OCI-LY7 (cell line): ENCODE measurements at regions not wholly inside any gene's neighbourhood (a gene's known extent, or its start where the extent isn't known, plus 50 kb on each side); places are given as distances from the start of the nearest gene placed in this dataset.

Experiments
- EZH2phosphoT487 ChIP-seq: fragments of 200-600 bp; sonication (generic); IDR thresholded peaks from 2 replicates; pipeline ENCODE4 v1.6.1; 2018; ENCODE audit warnings: low read depth, borderline replicate concordance, mild to moderate bottlenecking, mixed run types, antibody characterized with exemption, low read length, moderate library complexity, mixed read lengths
- TF ChIP-seq, protein P1 (sequence below): fragments of 200-600 bp; sonication (generic); conservative IDR thresholded peaks from 2 replicates; pipeline ENCODE4 v1.5.1; 2014; ENCODE audit warnings: mild to moderate bottlenecking, antibody characterized with exemption, low read length, moderate library complexity, mixed read lengths

DNA sequence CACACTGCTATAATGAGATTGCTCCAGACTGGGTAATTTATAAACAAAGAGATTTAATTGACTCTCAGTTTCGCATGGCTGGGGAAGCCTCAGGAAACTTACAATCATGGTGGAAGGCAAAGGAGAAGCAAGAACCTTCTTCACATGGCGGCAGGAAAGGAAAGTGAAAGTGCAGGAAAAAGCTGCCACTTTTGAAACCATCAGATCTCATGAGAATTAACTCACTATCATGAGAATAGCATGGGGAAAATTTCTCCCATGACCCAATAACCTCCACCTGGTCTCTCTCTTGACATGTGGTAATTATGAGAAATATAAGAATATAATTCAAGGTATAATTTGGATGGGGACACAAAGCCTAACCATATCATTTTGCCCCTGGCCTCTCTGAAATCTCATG lies 884.2 kb downstream of the GLUD2 start:
- TF ChIP-seq EZH2phosphoT487: no peak
- TF ChIP-seq, protein P1, sequence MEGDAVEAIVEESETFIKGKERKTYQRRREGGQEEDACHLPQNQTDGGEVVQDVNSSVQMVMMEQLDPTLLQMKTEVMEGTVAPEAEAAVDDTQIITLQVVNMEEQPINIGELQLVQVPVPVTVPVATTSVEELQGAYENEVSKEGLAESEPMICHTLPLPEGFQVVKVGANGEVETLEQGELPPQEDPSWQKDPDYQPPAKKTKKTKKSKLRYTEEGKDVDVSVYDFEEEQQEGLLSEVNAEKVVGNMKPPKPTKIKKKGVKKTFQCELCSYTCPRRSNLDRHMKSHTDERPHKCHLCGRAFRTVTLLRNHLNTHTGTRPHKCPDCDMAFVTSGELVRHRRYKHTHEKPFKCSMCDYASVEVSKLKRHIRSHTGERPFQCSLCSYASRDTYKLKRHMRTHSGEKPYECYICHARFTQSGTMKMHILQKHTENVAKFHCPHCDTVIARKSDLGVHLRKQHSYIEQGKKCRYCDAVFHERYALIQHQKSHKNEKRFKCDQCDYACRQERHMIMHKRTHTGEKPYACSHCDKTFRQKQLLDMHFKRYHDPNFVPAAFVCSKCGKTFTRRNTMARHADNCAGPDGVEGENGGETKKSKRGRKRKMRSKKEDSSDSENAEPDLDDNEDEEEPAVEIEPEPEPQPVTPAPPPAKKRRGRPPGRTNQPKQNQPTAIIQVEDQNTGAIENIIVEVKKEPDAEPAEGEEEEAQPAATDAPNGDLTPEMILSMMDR: no peak
